Kidney epithelial cell (primary cell): ENCODE measurements at regions not wholly inside any gene's neighbourhood (a gene's known extent, or its start where the extent isn't known, plus 50 kb on each side); places are given as distances from the start of the nearest gene placed in this dataset.

Experiments used
- DNase-seq: peaks from one replicate; pipeline ENCODE4 v3.0.0-alpha.2; 2010; ENCODE audit warnings: low read depth
- H3K27me3 ChIP-seq: 2 replicates; pipeline ENCODE4 v1.6.0; 2011; ENCODE audit warnings: low read length; ENCODE audit not compliant: control insufficient read depth, insufficient read depth
- H3K36me3 ChIP-seq: 2 replicates; pipeline ENCODE4 v1.5.1; 2011; ENCODE audit warnings: low read length; ENCODE audit not compliant: control insufficient read depth, insufficient read depth
- H3K4me3 ChIP-seq: 2 replicates; pipeline ENCODE4 v1.5.1; 2011; ENCODE audit warnings: low read depth, mild to moderate bottlenecking, control low read depth, low read length
- TF ChIP-seq, protein P1 (sequence below): IDR thresholded peaks from 2 replicates; pipeline ENCODE4 v1.5.1; 2011; ENCODE audit warnings: mild to moderate bottlenecking, moderate library complexity, low read length, control low read depth, inconsistent platforms; ENCODE audit not compliant: insufficient read depth, poor library complexity, severe bottlenecking

DNA sequence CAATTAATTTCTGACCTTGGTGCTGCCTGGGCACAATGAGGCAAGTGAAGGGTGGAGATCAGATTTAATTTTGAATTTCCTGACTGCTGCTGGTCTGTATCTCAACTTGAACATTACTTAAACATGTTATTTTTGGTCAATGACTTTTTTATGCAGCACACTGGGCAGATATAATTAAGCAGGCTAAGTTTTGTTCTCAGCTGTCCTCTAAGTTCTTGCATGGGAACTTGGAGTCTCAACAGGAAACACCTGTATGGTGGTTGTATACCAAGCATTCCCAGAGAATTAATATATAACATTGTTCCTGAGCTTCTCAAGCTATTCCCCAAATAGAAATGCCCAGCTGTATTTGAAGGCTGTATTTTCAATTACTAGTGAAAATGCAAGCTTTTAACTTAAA, 113.5 kb upstream of the EDNRB start:
- no peaks in the 10 kb centered on the region for H3K36me3 ChIP-seq
- no peaks in the 10 kb centered on the region for H3K27me3 ChIP-seq
- no peak for DNase-seq
- no peak overlapping the region for H3K4me3 ChIP-seq
- TF ChIP-seq, protein P1, sequence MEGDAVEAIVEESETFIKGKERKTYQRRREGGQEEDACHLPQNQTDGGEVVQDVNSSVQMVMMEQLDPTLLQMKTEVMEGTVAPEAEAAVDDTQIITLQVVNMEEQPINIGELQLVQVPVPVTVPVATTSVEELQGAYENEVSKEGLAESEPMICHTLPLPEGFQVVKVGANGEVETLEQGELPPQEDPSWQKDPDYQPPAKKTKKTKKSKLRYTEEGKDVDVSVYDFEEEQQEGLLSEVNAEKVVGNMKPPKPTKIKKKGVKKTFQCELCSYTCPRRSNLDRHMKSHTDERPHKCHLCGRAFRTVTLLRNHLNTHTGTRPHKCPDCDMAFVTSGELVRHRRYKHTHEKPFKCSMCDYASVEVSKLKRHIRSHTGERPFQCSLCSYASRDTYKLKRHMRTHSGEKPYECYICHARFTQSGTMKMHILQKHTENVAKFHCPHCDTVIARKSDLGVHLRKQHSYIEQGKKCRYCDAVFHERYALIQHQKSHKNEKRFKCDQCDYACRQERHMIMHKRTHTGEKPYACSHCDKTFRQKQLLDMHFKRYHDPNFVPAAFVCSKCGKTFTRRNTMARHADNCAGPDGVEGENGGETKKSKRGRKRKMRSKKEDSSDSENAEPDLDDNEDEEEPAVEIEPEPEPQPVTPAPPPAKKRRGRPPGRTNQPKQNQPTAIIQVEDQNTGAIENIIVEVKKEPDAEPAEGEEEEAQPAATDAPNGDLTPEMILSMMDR = no peak

DNA sequence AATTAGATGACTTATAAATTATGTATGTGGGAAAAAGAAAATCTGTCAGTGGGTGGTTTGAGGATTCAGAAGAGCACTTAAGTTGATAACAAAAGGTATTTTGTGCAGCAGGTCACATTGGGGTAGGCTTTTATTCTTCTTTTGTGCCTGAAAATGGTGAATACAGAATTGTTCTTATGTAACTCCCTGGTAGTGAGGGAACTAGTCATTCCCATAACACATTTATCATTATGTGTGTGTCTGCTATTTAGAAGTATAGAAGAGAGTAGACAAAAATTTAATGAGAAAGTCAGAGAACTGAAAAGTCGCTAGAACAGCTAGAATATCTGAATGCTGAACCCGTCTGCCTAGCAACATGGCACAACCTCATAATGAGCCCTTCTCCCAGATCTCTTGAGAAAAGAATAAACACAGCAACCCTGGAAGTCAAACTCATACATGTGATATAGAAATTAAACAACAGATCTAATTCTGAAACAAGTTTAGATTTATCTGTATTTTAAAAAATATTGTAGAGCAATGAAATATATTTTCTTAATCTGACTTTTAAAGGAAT, 111.8 kb upstream of the EDNRB start:
- Histone ChIP-seq H3K4me3 (no peak overlapping the region), H3K36me3 (no peaks in the 10 kb centered on the region), H3K27me3 (no peaks in the 10 kb centered on the region)
- no peak for DNase-seq
- TF ChIP-seq, protein P1 = no peak

DNA sequence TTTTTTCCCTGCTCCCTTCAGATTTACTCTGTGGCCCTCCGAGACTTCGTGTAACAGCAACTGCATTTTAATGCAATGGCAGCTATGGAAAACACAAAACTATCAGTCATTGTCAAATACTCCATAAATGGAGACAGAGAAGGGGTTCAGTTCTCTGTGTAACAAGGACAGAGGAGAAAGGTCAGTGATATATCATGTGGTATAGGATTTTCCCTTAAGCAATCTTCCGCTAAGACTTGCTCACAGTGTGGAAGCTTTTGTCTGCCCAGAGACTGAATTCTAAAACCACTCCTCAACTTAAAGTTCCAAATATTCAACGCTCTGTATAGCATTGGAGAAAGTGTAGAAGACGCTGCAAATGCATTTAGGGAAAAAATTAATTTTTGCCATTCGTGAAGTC, 111.3 kb upstream of the EDNRB start:
- DNase-seq = no peak
- Histone ChIP-seq H3K27me3 (no peaks in the 10 kb centered on the region), H3K4me3 (no peak overlapping the region), H3K36me3 (no peaks in the 10 kb centered on the region)
- TF ChIP-seq, protein P1 = no peak

- no peaks in the 10 kb centered on the region for H3K27me3 ChIP-seq
- H3K4me3 ChIP-seq = no peak overlapping the region
- DNase-seq = no peak
- TF ChIP-seq, protein P1 = no peak
- no peaks in the 10 kb centered on the region for H3K36me3 ChIP-seq
These were observed 110.3 kb upstream of the EDNRB start for GRCh38 chr13:78028960-78029359.

GRCh38 chr13:78024996-78025395, 106.4 kb upstream of the EDNRB start:
- H3K36me3 ChIP-seq = no peaks in the 10 kb centered on the region
- TF ChIP-seq, protein P1 = no peak
- H3K4me3 ChIP-seq = no peak overlapping the region
- H3K27me3 ChIP-seq = no peaks in the 10 kb centered on the region
- no peak for DNase-seq

DNA sequence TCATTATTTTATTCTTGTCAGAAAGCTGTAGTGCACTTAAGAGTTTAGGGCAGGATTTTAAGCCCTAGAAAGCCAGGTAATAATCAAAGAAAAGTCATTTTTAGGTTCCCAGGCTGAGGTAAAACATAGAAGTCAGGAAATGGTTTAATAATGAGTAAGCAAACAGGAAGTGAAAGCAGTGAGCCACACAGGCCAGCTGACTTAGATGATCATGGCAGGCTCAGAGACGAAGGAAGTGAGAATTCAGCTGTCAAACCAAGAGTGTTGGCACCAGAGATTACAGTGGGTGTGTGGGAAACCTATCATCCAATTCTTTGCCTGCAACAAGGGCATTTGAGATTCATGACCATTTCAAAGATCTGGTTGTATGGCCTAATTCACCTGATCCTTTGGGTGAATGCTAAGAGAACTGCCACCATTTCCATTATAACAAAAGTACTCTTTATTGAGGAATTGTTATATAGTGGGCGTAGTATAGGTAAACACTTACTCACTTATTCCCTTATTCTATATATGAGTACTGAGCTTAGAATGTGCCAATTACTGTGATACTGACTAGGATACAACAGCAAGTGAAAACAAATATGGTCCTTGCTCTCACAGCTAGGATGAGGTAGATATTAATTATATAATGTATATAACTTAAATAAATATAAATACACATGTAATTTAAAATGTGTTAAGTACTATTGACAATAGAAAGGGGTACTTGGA, 103.7 kb upstream of the EDNRB start:
- Histone ChIP-seq H3K4me3 (no peak overlapping the region), H3K27me3 (no peaks in the 10 kb centered on the region), H3K36me3 (no peaks in the 10 kb centered on the region)
- peak; percentile 12 for DNase-seq
- TF ChIP-seq, protein P1 = no peak
